ENCODE measurements at regions not wholly inside any gene's neighbourhood (a gene's known extent, or its start where the extent isn't known, plus 50 kb on each side); places are given as distances from the start of the nearest gene placed in this dataset.

GRCh38 chr21:28690196-28690595 is 302.5 kb downstream of the LTN1 start:
- TF ChIP-seq CTCF (IDR thresholded peaks at IDR 0.05; ENCODE audit: low read depth, low read length, poor library complexity, severe bottlenecking) (no peak), EZH2phosphoT487 (IDR thresholded peaks at IDR 0.05; ENCODE audit: borderline replicate concordance, low read length) (no peak)
